ENCODE measurements at regions not wholly inside any gene's neighbourhood (a gene's known extent, or its start where the extent isn't known, plus 50 kb on each side); places are given as distances from the start of the nearest gene placed in this dataset.

DNA sequence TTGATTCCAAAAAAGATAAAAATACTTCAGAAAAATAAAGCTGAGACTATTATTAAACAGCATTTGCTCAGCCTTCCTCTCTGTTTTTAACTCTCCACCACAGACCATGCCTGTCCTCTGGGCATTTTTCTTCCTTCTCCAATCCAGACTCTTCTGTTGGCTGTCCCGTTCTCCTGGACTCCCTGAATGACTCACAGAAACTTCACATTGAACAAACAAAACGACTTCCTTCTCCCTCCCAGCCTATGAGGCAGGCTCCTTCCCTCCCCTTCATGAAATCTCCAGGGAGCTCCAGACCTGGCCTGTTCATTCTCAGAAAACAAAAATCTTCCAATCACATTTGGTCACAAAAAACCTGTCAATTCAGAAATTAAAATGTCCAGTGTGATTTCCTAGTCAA, 421.3 kb downstream of the NPHP4 start:
- no peak for DNase-seq (ENCODE audit: low spot score)
- WGBS = 32% methylated on average over 2 of the region's 2 CpGs
- H3K36me3 ChIP-seq (ENCODE audit: control insufficient read depth in 4 of 4, insufficient read depth in 3 of 4, low read depth in 1 of 4, low read length in 3 of 4) = no peaks in the 10 kb centered on the region

DNA sequence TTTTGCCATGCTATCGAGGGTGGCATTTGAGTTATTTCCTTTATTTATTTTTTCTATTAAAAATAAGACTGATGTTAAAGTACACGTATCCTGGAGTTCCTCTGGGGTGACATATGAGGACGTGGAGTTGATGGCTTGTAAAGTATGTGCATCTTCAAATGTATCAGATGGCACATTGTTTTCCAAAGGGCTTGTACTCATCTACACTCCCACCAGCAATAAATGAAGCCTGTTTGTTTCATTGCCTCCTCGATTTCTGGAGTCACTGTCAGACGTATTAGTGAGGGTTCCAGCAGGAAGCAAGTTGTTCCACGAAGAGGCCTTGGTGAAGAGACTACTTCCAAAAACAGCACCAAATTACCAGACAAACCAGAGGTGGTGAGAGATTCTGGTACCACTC, 423.9 kb downstream of the NPHP4 start:
- DNase-seq (ENCODE audit: low spot score) = no peak
- WGBS = 67% methylated on average over 6 of the region's 6 CpGs

More for the DNA sequence above, 421.3 kb downstream of the NPHP4 start:
- TF ChIP-seq JUND (IDR thresholded peaks at IDR 0.05) (no peak), RXRA (IDR thresholded peaks at IDR 0.05) (no peak), HNF4G (IDR thresholded peaks at IDR 0.05) (no peak), RAD21 (IDR thresholded peaks at IDR 0.05) (no peak), NR2F2 (IDR thresholded peaks at IDR 0.05) (no peak), HNF4A (conservative IDR thresholded peaks at IDR 0.05) (no peak), EGR1 (IDR thresholded peaks at IDR 0.05; ENCODE audit: low read depth in 2 of 2) (no peak), SP1 (IDR thresholded peaks at IDR 0.05) (no peak), YY1 (IDR thresholded peaks at IDR 0.05) (no peak)
- TF ChIP-seq, protein P1, sequence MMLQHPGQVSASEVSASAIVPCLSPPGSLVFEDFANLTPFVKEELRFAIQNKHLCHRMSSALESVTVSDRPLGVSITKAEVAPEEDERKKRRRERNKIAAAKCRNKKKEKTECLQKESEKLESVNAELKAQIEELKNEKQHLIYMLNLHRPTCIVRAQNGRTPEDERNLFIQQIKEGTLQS (IDR thresholded peaks at IDR 0.05) = no peak
- TF ChIP-seq, protein P2, sequence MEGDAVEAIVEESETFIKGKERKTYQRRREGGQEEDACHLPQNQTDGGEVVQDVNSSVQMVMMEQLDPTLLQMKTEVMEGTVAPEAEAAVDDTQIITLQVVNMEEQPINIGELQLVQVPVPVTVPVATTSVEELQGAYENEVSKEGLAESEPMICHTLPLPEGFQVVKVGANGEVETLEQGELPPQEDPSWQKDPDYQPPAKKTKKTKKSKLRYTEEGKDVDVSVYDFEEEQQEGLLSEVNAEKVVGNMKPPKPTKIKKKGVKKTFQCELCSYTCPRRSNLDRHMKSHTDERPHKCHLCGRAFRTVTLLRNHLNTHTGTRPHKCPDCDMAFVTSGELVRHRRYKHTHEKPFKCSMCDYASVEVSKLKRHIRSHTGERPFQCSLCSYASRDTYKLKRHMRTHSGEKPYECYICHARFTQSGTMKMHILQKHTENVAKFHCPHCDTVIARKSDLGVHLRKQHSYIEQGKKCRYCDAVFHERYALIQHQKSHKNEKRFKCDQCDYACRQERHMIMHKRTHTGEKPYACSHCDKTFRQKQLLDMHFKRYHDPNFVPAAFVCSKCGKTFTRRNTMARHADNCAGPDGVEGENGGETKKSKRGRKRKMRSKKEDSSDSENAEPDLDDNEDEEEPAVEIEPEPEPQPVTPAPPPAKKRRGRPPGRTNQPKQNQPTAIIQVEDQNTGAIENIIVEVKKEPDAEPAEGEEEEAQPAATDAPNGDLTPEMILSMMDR (IDR thresholded peaks at IDR 0.05; ENCODE audit: low read depth, low read length, missing input control) = no peak
- no peak overlapping the region for H3K9ac ChIP-seq (ENCODE audit: low read depth in 1 of 2, low read length in 2 of 2)
- H3K27ac ChIP-seq (ENCODE audit: low read depth in 1 of 2, low read length in 2 of 2) = no peak overlapping the region
- no peaks in the 10 kb centered on the region for H3K4me1 ChIP-seq (ENCODE audit: control insufficient read depth in 4 of 4, insufficient read depth in 4 of 4, low read length in 3 of 4)
- H3K4me3 ChIP-seq (ENCODE audit: low read depth in 1 of 3, low read length in 3 of 3) = no peak overlapping the region
- H3K9me3 ChIP-seq (ENCODE audit: control insufficient read depth in 4 of 4, low read length in 3 of 4) = peaks cover 0 to 18% (median 6%) of the 10 kb centered on the region in 4 donors
- H3K27me3 ChIP-seq (ENCODE audit: control insufficient read depth in 4 of 4, insufficient read depth in 4 of 4, low read length in 3 of 4) = peaks cover 0 to 3% (median 0%) of the 10 kb centered on the region in 4 donors

More for the DNA sequence above, 423.9 kb downstream of the NPHP4 start:
- Histone ChIP-seq H3K4me3 (ENCODE audit: low read depth in 1 of 3, low read length in 3 of 3) (no peak overlapping the region), H3K36me3 (ENCODE audit: control insufficient read depth in 4 of 4, insufficient read depth in 3 of 4, low read depth in 1 of 4, low read length in 3 of 4) (no peaks in the 10 kb centered on the region), H3K4me1 (ENCODE audit: control insufficient read depth in 4 of 4, insufficient read depth in 4 of 4, low read length in 3 of 4) (no peaks in the 10 kb centered on the region), H3K9me3 (ENCODE audit: control insufficient read depth in 4 of 4, low read length in 3 of 4) (peaks cover 0 to 18% (median 6%) of the 10 kb centered on the region in 4 donors), H3K27me3 (ENCODE audit: control insufficient read depth in 4 of 4, insufficient read depth in 4 of 4, low read length in 3 of 4) (no peaks in the 10 kb centered on the region), H3K9ac (ENCODE audit: low read depth in 1 of 2, low read length in 2 of 2) (no peak overlapping the region), H3K27ac (ENCODE audit: low read depth in 1 of 2, low read length in 2 of 2) (no peak overlapping the region)
- TF ChIP-seq GABPA (IDR thresholded peaks at IDR 0.05 in 1 of 2, conservative IDR thresholded peaks at IDR 0.05 in 1 of 2) (no peak), JUND (IDR thresholded peaks at IDR 0.05) (no peak), SP1 (IDR thresholded peaks at IDR 0.05) (no peak), NR2F2 (IDR thresholded peaks at IDR 0.05) (no peak), EGR1 (IDR thresholded peaks at IDR 0.05; ENCODE audit: low read depth in 2 of 2) (no peak)
- TF ChIP-seq, protein P3, sequence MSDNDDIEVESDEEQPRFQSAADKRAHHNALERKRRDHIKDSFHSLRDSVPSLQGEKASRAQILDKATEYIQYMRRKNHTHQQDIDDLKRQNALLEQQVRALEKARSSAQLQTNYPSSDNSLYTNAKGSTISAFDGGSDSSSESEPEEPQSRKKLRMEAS (IDR thresholded peaks at IDR 0.05) = no peak
- TF ChIP-seq, protein P4, sequence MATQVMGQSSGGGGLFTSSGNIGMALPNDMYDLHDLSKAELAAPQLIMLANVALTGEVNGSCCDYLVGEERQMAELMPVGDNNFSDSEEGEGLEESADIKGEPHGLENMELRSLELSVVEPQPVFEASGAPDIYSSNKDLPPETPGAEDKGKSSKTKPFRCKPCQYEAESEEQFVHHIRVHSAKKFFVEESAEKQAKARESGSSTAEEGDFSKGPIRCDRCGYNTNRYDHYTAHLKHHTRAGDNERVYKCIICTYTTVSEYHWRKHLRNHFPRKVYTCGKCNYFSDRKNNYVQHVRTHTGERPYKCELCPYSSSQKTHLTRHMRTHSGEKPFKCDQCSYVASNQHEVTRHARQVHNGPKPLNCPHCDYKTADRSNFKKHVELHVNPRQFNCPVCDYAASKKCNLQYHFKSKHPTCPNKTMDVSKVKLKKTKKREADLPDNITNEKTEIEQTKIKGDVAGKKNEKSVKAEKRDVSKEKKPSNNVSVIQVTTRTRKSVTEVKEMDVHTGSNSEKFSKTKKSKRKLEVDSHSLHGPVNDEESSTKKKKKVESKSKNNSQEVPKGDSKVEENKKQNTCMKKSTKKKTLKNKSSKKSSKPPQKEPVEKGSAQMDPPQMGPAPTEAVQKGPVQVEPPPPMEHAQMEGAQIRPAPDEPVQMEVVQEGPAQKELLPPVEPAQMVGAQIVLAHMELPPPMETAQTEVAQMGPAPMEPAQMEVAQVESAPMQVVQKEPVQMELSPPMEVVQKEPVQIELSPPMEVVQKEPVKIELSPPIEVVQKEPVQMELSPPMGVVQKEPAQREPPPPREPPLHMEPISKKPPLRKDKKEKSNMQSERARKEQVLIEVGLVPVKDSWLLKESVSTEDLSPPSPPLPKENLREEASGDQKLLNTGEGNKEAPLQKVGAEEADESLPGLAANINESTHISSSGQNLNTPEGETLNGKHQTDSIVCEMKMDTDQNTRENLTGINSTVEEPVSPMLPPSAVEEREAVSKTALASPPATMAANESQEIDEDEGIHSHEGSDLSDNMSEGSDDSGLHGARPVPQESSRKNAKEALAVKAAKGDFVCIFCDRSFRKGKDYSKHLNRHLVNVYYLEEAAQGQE (IDR thresholded peaks at IDR 0.05) = no peak
- TF ChIP-seq, protein P1 (IDR thresholded peaks at IDR 0.05) = no peak
